IPS-18c (cell line): ENCODE measurements at regions not wholly inside any gene's neighbourhood (a gene's known extent, or its start where the extent isn't known, plus 50 kb on each side); places are given as distances from the start of the nearest gene placed in this dataset.
"Not testable (repeated sequence)": the region's sequence is repeated elsewhere in the genome, so short reads cannot be mapped to it uniquely, and the experiment has no call there.

Experiments used
- H3K4me3 ChIP-seq: 2 replicates; pipeline ENCODE4 v1.7.0; 2013; ENCODE audit warnings: low read depth, mild to moderate bottlenecking, low read length, moderate library complexity; ENCODE audit not compliant: insufficient read depth
- H3K9me3 ChIP-seq: one replicate; pipeline ENCODE4 v1.6.1; 2013; ENCODE audit warnings: mild to moderate bottlenecking, low read length, moderate library complexity; ENCODE audit not compliant: control insufficient read depth, insufficient read depth

GRCh38 chrX:3833761-3834542 lies 120.5 kb upstream of the PRKX start:
- not testable (repeated sequence) for H3K9me3 ChIP-seq

GRCh38 chrX:3830020-3830419 lies 116.6 kb upstream of the PRKX start:
- H3K4me3 ChIP-seq, H3K9me3 ChIP-seq: not testable (repeated sequence)

More at GRCh38 chrX:3833761-3834542, 120.5 kb upstream of the PRKX start:
- H3K4me3 ChIP-seq, result not testable (repeated sequence)

- not testable (repeated sequence) for H3K9me3 ChIP-seq, H3K4me3 ChIP-seq
Observed at GRCh38 chrX:3829041-3829531, 115.6 kb upstream of the PRKX start.

GRCh38 chrX:3828378-3829040 lies 115.1 kb upstream of the PRKX start:
- H3K4me3 ChIP-seq, H3K9me3 ChIP-seq: not testable (repeated sequence)

GRCh38 chrX:3824008-3824407 lies 110.6 kb upstream of the PRKX start:
- not testable (repeated sequence) for H3K4me3 ChIP-seq, H3K9me3 ChIP-seq

GRCh38 chrX:3820167-3820566 lies 106.7 kb upstream of the PRKX start:
- no peak overlapping the region for H3K4me3 ChIP-seq
- no peaks in the 10 kb centered on the region for H3K9me3 ChIP-seq

- H3K9me3 ChIP-seq, H3K4me3 ChIP-seq: not testable (repeated sequence)
Observed at GRCh38 chrX:3817480-3817879, 104.0 kb upstream of the PRKX start.

GRCh38 chrX:3815896-3816664 lies 102.6 kb upstream of the PRKX start:
- H3K4me3 ChIP-seq, result peak overlapping the region; percentile 50
- peaks cover 4% of the 10 kb centered on the region for H3K9me3 ChIP-seq

GRCh38 chrX:3811331-3812311 lies 98.2 kb upstream of the PRKX start:
- H3K4me3 ChIP-seq, result no peak overlapping the region

GRCh38 chrX:3807906-3808305 lies 94.5 kb upstream of the PRKX start:
- H3K9me3 ChIP-seq, result peaks cover 2% of the 10 kb centered on the region
- no peak overlapping the region for H3K4me3 ChIP-seq

More at GRCh38 chrX:3811331-3812311, 98.2 kb upstream of the PRKX start:
- peaks cover 4% of the 10 kb centered on the region for H3K9me3 ChIP-seq

GRCh38 chrX:3806630-3807029 lies 93.2 kb upstream of the PRKX start:
- Histone ChIP-seq H3K4me3 (no peak overlapping the region), H3K9me3 (peaks cover 2% of the 10 kb centered on the region)

GRCh38 chrX:3803713-3804112 lies 90.3 kb upstream of the PRKX start:
- peaks cover 2% of the 10 kb centered on the region for H3K9me3 ChIP-seq
- H3K4me3 ChIP-seq, result no peak overlapping the region

- Histone ChIP-seq H3K9me3 (peaks cover 2% of the 10 kb centered on the region), H3K4me3 (no peak overlapping the region)
Observed at GRCh38 chrX:3803305-3803704, 89.9 kb upstream of the PRKX start.

- H3K4me3 ChIP-seq, H3K9me3 ChIP-seq: not testable (repeated sequence)
Observed at GRCh38 chrX:3795411-3795810, 82.0 kb upstream of the PRKX start.

- Histone ChIP-seq H3K9me3 (peaks cover 6% of the 10 kb centered on the region), H3K4me3 (no peak overlapping the region)
Observed at GRCh38 chrX:3791449-3791848, 78.0 kb upstream of the PRKX start.

GRCh38 chrX:3788494-3789233 lies 75.2 kb upstream of the PRKX start:
- Histone ChIP-seq H3K4me3 (no peak overlapping the region; the same call in 1 of the 2 replicates), H3K9me3 (peaks cover 9% of the 10 kb centered on the region)
